ENCODE measurements at regions not wholly inside any gene's neighbourhood (a gene's known extent, or its start where the extent isn't known, plus 50 kb on each side); places are given as distances from the start of the nearest gene placed in this dataset.
A peak's percentile ranks its signal among the peaks of the same experiment; 100 is the strongest.

DNA sequence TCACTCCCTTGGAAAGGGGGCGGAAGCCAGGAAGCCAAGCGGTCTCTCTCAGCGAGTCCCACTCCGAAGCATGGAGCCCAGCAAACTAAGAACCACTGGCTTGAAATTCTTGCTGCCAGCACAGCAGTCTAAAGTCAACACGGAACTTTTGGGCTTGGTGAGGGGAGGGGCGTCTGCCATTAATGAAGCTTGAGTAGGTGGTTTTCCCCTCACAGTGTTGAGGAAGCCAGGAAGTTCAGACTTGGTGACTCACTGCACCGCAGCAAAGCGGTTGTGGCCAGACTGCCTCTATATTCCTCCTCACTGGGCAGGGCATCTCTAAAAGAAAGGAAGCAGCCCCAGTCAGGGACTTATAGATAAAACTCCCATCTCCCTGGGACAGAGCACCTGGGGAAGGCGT lies 665.4 kb upstream of the CBLB start:
- H3K27ac ChIP-seq = no peak overlapping the region

DNA sequence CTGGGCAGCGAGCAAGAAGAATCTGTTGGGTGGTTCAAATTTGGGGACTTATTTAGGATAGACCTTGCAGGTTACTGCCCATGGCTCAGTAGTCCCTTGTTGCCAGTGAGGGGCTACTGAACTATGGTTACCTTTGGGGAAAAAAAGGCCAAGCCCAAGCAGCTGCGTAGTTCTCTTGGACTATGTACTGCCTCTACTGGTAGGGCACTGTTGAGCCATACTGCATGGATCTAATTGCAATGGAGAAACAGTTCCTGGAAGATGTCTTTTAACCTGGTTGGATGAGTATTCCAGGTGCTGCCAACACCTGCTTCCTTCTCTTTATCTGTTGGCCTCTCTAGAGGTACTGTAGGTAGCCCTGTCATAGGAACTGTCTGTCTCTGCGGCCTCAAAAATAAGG lies 671.9 kb upstream of the CBLB start:
- TF ChIP-seq, protein P1, sequence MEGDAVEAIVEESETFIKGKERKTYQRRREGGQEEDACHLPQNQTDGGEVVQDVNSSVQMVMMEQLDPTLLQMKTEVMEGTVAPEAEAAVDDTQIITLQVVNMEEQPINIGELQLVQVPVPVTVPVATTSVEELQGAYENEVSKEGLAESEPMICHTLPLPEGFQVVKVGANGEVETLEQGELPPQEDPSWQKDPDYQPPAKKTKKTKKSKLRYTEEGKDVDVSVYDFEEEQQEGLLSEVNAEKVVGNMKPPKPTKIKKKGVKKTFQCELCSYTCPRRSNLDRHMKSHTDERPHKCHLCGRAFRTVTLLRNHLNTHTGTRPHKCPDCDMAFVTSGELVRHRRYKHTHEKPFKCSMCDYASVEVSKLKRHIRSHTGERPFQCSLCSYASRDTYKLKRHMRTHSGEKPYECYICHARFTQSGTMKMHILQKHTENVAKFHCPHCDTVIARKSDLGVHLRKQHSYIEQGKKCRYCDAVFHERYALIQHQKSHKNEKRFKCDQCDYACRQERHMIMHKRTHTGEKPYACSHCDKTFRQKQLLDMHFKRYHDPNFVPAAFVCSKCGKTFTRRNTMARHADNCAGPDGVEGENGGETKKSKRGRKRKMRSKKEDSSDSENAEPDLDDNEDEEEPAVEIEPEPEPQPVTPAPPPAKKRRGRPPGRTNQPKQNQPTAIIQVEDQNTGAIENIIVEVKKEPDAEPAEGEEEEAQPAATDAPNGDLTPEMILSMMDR (IDR thresholded peaks at IDR 0.05) = peak; percentile 16; the same call in 1 of the 2 replicates
- TF ChIP-seq ZFX (IDR thresholded peaks at IDR 0.05; ENCODE audit: borderline replicate concordance) = no peak
- no peak overlapping the region for H3K27ac ChIP-seq

More for the DNA sequence above, 665.4 kb upstream of the CBLB start:
- TF ChIP-seq ZFX (IDR thresholded peaks at IDR 0.05; ENCODE audit: borderline replicate concordance) = no peak
- TF ChIP-seq, protein P1 (IDR thresholded peaks at IDR 0.05) = no peak

DNA sequence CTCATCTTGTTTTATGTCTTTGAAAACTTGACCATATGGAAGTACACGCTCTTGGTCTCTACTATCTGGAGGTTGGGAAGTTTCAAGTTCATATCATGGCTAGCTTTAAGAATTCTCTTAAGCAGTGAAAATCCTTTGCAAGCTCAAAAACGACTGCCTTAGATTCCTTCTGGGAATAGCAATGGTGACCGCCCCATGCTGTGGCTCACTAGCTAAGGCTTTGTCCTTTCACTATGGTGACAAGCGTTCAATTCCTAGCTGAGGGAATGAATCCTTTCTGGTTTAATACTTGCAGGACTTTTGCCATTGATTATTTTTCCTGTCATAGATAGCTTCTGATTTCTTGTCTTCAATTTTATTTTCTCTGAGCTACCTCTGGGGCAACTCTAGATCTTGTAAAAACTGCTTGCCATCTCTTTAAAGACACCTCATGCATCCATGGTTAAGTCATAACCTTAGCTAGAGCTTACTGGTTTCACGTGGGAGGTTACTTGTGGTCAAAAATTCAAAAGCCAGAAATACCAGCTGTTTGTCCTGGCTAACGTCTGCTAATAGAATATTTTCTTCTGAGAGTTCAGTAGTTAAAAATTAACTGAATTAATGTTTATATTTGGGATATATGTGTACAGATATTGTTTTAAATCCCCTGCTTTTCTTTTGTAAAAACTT lies 673.4 kb upstream of the CBLB start:
- TF ChIP-seq, protein P1 (IDR thresholded peaks at IDR 0.05) = no peak
- TF ChIP-seq ZFX (IDR thresholded peaks at IDR 0.05; ENCODE audit: borderline replicate concordance) = no peak

DNA sequence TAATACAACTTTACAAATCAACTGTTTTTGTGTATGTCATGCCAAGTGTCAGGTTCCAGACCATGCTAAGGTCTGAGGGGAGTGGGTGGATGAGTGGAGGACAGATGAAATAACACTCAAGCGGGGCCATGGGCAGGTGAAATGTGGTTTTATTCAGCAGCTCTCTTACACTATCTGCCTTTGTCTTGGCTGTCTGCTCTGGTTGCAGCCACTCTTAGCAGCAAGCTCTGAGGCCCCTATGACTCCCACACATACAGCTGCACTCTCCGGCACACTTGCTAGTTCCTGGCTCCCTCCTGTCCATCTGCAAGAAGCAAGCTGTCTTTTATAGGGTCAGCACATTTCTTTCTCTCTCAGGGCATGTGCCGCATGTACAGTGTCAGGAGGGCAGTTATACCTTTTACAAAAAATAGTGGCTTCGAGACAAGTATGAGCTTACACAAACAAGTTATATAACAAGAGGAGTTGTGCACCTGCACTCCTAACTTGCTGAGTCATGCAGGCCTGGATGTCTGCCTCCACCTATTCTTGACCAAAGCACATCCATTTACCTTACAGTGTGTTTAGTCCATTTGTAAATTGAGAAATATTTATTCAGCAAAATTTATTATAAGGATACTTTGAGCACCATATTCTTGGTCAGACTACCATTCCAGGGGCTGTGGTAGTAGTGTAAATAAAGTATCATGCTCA lies 683.7 kb upstream of the CBLB start:
- TF ChIP-seq ZFX (IDR thresholded peaks at IDR 0.05; ENCODE audit: borderline replicate concordance) = no peak
- TF ChIP-seq, protein P1 (IDR thresholded peaks at IDR 0.05) = no peak
- no peak overlapping the region for H3K27ac ChIP-seq

More for the DNA sequence above, 673.4 kb upstream of the CBLB start:
- H3K27ac ChIP-seq = no peak overlapping the region

DNA sequence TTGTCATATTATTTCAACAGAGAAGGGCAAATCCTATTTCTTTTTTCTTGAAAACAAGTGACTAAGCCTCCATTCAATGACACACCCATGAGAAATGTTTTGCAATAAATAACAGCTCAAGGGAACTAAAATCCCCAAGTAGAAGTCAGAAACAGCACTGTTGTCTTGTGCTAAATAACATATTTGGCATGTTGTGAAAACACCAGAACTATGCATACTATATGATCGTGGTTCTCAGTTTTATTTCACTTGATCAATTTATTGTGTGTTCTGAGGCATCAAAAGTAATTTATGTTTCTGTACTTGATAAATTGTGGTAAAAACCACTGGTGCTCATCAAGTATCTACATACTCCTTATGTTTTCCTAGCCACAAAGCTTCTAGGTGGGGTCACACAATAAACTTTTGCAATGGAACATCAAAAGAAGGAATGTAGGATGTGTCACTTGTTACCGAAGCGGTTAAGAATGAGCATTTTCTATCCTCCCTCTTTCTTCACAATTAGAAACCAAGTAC lies 691.7 kb upstream of the CBLB start:
- H3K27ac ChIP-seq = no peak overlapping the region
- TF ChIP-seq, protein P1 (IDR thresholded peaks at IDR 0.05) = no peak
- no peak for TF ChIP-seq ZFX (IDR thresholded peaks at IDR 0.05; ENCODE audit: borderline replicate concordance)

DNA sequence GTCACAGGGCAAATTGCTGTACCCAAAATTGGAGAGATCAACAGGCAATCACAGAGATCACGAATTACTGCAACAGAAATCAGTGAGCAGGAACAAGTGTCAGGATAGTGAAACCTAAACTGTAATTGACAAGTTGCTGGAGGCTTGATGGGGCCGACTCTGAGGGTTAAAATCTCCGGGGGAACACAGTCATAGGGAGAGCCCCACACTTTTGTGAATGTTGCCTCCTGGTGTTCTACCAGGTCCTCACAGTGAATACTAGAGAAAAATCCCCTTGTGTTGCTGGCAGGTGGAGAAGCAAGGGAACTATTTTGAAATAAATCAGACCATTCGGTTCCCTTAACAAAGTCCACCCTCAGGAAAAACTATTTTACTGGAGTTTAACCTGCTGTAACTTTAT lies 697.5 kb upstream of the CBLB start:
- H3K27ac ChIP-seq = no peak overlapping the region
- no peak for TF ChIP-seq ZFX (IDR thresholded peaks at IDR 0.05; ENCODE audit: borderline replicate concordance)
- TF ChIP-seq, protein P1 (IDR thresholded peaks at IDR 0.05) = no peak

DNA sequence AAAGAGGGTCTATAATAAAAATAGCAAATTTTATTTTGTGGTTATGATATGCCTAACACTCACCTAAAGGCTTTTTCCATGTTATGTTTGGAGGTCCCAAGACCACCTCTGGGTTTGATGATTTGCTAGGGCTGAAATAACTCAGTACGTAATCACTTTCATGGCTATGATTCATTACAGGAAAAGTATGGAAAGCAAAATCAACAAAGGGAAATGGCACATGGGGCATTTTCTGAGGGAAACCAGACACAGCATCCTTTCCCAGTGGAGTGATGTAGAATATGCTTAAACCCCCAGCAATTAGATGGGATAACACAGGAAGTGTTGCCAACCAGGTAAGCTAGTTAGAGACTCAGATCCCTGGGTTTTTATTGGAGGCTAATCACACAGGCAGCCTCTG lies 701.6 kb upstream of the CBLB start:
- no peak overlapping the region for H3K27ac ChIP-seq
- TF ChIP-seq, protein P1 (IDR thresholded peaks at IDR 0.05) = no peak
- TF ChIP-seq ZFX (IDR thresholded peaks at IDR 0.05; ENCODE audit: borderline replicate concordance) = no peak

Data from 22Rv1 (cell line).